ENCODE measurements at regions not wholly inside any gene's neighbourhood (a gene's known extent, or its start where the extent isn't known, plus 50 kb on each side); places are given as distances from the start of the nearest gene placed in this dataset.

GRCh38 chr19:31658993-31659896 is 310.0 kb upstream of the TSHZ3 start:
- TF ChIP-seq CTCF (IDR thresholded peaks at IDR 0.05) (no peak), POLR2A (IDR thresholded peaks at IDR 0.05; ENCODE audit: low read depth) (no peak), EP300 (IDR thresholded peaks at IDR 0.05) (no peak), POLR2AphosphoS5 (IDR thresholded peaks at IDR 0.05) (no peak)

All from esophagus muscularis mucosa (tissue), 4 donors.